Osteoblast (primary cell): ENCODE measurements at regions not wholly inside any gene's neighbourhood (a gene's known extent, or its start where the extent isn't known, plus 50 kb on each side); places are given as distances from the start of the nearest gene placed in this dataset.

Experiments used
- DNase-seq: peaks from one replicate; pipeline ENCODE4 v3.0.0; 2011; ENCODE audit warnings: low spot score, mixed read lengths; ENCODE audit not compliant: insufficient read length; ENCODE audit errors: missing footprints
- H2AFZ ChIP-seq: 2 replicates; pipeline ENCODE4 v1.6.0; 2011; ENCODE audit warnings: mild to moderate bottlenecking, low read length
- H3K27ac ChIP-seq: 2 replicates; pipeline ENCODE4 v1.5.1; 2011; ENCODE audit warnings: mild to moderate bottlenecking, low read depth, low read length, moderate library complexity
- H3K27me3 ChIP-seq: 2 replicates; pipeline ENCODE4 v1.6.0; 2012; ENCODE audit warnings: mild to moderate bottlenecking, control low read depth, inconsistent platforms, low read length, moderate library complexity; ENCODE audit not compliant: insufficient read depth
- H3K36me3 ChIP-seq: 2 replicates; pipeline ENCODE4 v1.5.1; 2011; ENCODE audit warnings: mild to moderate bottlenecking, low read length, control low read depth, moderate library complexity; ENCODE audit not compliant: insufficient read depth
- H3K4me1 ChIP-seq: 2 replicates; pipeline ENCODE4 v1.5.1; 2011; ENCODE audit warnings: mild to moderate bottlenecking, low read length, control low read depth, moderate library complexity; ENCODE audit not compliant: insufficient read depth
- H3K4me2 ChIP-seq: 2 replicates; pipeline ENCODE4 v1.6.0; 2011; ENCODE audit warnings: mild to moderate bottlenecking, low read length; ENCODE audit not compliant: insufficient read depth
- H3K4me3 ChIP-seq: fragments of 200-600 bp; sonication (generic); 3 replicates; pipeline ENCODE4 v1.5.1; 2012; ENCODE audit warnings: mild to moderate bottlenecking, low read length, inconsistent platforms; ENCODE audit not compliant: insufficient read depth
- H3K79me2 ChIP-seq: 2 replicates; pipeline ENCODE4 v1.6.0; 2012; ENCODE audit warnings: mild to moderate bottlenecking, low read length, control low read depth, inconsistent platforms; ENCODE audit not compliant: insufficient read depth
- H3K9me3 ChIP-seq: 2 replicates; pipeline ENCODE4 v1.5.1; 2011; ENCODE audit warnings: low read depth, low read length, control low read depth
- H4K20me1 ChIP-seq: 2 replicates; pipeline ENCODE4 v1.6.0; 2012; ENCODE audit warnings: mild to moderate bottlenecking, low read length, control low read depth; ENCODE audit not compliant: insufficient read depth
- TF ChIP-seq, protein P1 (sequence below): IDR thresholded peaks from 2 replicates; pipeline ENCODE4 v1.5.1; 2011; ENCODE audit warnings: mild to moderate bottlenecking, low read depth, low read length, moderate library complexity; ENCODE audit errors: extremely low read depth

DNA sequence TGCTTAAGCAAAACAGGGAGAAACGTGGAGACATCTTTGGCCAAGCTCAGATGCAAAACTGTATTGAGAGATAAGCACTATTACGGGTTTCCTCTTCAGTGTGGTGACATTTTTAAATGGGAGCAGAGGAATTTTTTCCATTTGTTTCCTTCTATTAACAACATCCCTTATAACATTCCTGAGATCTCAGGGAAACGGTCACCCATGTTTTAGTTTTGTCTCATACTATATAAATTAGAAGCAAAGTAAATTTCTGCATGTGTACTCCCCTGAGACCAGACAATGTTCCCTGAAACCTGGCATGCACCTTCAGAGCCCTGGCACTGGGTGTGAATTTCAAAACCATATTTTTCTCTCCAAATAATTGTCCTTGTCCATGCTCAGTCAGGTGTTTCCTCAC, 57.6 kb upstream of the RNF152 start:
- Histone ChIP-seq H3K4me2 (peak overlapping the region; percentile 51), H3K4me3 (peak overlapping the region; percentile 4), H3K4me1 (peaks cover 34% of the 10 kb centered on the region), H3K27ac (peak overlapping the region; percentile 54), H3K27me3 (no peaks in the 10 kb centered on the region), H3K9me3 (no peaks in the 10 kb centered on the region), H3K36me3 (no peaks in the 10 kb centered on the region), H4K20me1 (no peaks in the 10 kb centered on the region), H3K79me2 (no peaks in the 10 kb centered on the region), H2AFZ (no peak overlapping the region)
- no peak for DNase-seq
- TF ChIP-seq, protein P1, sequence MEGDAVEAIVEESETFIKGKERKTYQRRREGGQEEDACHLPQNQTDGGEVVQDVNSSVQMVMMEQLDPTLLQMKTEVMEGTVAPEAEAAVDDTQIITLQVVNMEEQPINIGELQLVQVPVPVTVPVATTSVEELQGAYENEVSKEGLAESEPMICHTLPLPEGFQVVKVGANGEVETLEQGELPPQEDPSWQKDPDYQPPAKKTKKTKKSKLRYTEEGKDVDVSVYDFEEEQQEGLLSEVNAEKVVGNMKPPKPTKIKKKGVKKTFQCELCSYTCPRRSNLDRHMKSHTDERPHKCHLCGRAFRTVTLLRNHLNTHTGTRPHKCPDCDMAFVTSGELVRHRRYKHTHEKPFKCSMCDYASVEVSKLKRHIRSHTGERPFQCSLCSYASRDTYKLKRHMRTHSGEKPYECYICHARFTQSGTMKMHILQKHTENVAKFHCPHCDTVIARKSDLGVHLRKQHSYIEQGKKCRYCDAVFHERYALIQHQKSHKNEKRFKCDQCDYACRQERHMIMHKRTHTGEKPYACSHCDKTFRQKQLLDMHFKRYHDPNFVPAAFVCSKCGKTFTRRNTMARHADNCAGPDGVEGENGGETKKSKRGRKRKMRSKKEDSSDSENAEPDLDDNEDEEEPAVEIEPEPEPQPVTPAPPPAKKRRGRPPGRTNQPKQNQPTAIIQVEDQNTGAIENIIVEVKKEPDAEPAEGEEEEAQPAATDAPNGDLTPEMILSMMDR: no peak

DNA sequence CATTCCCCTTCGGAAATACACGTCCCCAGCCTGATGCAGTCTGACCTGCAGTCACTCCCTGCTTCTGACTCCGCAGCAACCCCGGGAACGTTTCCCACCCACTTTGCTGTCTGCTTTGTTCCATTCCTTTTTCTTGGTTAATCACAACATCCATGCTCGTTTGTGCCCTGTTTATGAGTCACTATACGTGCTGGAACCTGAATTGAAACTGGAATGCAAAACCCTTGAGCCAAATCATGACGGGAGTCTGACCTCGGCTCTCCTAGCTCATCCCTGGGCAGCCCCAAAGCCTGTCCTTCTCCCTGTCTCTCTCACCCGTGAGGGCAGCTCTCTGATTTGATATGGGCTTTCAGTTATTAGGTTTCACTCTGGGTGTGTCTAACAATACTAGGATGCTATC, 57.1 kb upstream of the RNF152 start:
- Histone ChIP-seq H3K36me3 (no peaks in the 10 kb centered on the region), H3K9me3 (no peaks in the 10 kb centered on the region), H3K4me3 (peak overlapping the region; percentile 4), H3K27ac (peak overlapping the region; percentile 54), H3K4me1 (peaks cover 34% of the 10 kb centered on the region), H3K4me2 (peak overlapping the region; percentile 51), H3K79me2 (no peaks in the 10 kb centered on the region), H2AFZ (no peak overlapping the region), H3K27me3 (no peaks in the 10 kb centered on the region), H4K20me1 (no peaks in the 10 kb centered on the region)
- TF ChIP-seq, protein P1: no peak
- no peak for DNase-seq

DNA sequence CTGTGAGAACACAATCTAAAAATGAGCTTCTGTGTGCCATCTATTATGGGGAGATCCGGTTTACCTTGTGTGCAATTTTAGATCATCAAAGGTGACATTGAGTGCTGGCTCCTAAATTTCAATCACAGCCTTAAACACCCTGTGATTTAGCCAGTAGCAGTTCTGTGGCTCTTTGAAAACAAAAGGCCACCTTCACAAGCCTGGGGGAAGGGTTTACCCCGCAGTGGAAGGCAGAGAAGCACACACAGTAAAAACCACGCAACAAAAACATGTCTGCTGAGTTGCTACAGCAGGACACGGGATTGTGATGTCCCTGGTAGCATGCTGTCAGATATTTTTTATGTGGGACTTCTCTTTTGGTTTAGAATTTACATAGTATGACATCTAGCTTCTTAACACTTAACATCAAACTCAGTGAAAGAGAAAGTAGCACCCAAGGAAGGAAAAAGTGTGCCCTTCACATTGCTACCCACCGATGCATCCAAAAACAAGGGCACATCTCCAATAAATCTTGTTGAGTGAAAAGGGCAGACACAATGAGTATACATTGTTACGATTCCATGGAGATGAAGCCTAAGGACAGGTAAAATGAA, 56.1 kb upstream of the RNF152 start:
- Histone ChIP-seq H3K4me1 (peaks cover 34% of the 10 kb centered on the region), H3K27ac (peak overlapping the region; percentile 7), H3K79me2 (no peaks in the 10 kb centered on the region), H4K20me1 (no peaks in the 10 kb centered on the region), H3K4me3 (no peak overlapping the region), H3K4me2 (peak overlapping the region; percentile 5), H3K27me3 (no peaks in the 10 kb centered on the region), H3K9me3 (no peaks in the 10 kb centered on the region), H3K36me3 (no peaks in the 10 kb centered on the region), H2AFZ (peak overlapping the region; percentile 62)
- TF ChIP-seq, protein P1: no peak
- no peak for DNase-seq

DNA sequence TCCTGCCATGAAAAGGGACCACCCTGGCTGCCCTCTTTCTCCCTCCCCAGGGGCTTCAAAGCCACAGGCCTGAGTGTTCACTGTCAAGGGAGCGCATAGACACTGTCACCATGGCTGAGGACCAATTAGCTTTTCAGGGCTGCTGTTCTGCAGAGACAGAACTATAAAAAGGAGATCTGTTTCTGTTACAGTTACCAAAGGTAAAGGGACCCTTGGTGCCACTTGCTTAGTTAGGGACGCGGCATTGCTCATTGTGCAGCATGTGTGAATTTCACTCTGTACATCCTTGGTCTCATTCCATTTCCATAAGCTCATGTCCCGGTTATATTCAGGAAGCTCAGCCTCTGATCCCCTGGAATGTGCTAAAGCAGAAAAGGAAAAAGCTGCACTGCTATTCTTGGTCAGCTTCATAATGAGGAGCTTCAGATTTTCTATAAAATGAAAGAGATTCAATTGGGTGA, 55.5 kb upstream of the RNF152 start:
- Histone ChIP-seq H3K9me3 (no peaks in the 10 kb centered on the region), H3K36me3 (no peaks in the 10 kb centered on the region), H3K79me2 (no peaks in the 10 kb centered on the region), H3K27ac (no peak overlapping the region), H3K4me2 (peak overlapping the region; percentile 5), H4K20me1 (no peaks in the 10 kb centered on the region), H3K27me3 (no peaks in the 10 kb centered on the region), H2AFZ (peak overlapping the region; percentile 62), H3K4me3 (no peak overlapping the region), H3K4me1 (peaks cover 34% of the 10 kb centered on the region)
- DNase-seq: no peak
- TF ChIP-seq, protein P1: no peak
